Gastroesophageal sphincter (tissue), 3 donors: ENCODE measurements at regions not wholly inside any gene's neighbourhood (a gene's known extent, or its start where the extent isn't known, plus 50 kb on each side); places are given as distances from the start of the nearest gene placed in this dataset.

Experiments used
- EP300 ChIP-seq: sonication (generic); formaldehyde crosslinking; IDR thresholded peaks from one replicate; pipeline ENCODE4 v1.6.1; 2017; ENCODE audit warnings: antibody characterized with exemption, mild to moderate bottlenecking
- POLR2A ChIP-seq, 2 donors: fragments of 450-650 bp; IDR thresholded peaks; one replicate each; pipeline ENCODE4 v1.6.1; 2017; ENCODE audit warnings: antibody characterized with exemption in 2 of 2, mild to moderate bottlenecking in 2 of 2, moderate library complexity in 1 of 2
- TF ChIP-seq, protein P1 (sequence below), 4 experiments: fragments of 200-600 bp in 2 of 4; fragments of 450-650 bp in 2 of 4; sonication (generic) in 1 of 4; IDR thresholded peaks; one replicate each; pipeline ENCODE4 v1.5.1; 2017 to 2019; ENCODE audit warnings: antibody characterized with exemption in 4 of 4, mild to moderate bottlenecking in 2 of 4, moderate library complexity in 2 of 4

DNA sequence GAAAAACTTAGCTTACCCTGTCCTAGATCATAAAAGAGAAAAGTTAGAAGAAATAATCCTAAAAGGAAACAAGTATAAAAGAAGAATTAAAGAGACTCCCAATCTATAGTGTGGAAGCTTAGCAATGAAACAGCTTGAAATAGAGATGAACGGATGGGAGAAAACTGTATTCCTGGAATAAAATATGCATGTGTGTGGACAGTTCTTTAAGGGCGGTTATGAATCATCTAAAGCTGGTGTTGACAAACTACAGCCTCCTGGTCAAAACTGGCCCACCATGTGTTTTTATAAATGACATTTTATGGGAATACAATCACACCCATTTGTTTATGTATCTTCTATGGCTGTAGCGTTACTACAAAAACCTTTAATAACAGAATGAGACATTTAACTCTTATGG lies 69.4 kb downstream of the OR13H1 start:
- TF ChIP-seq, protein P1, sequence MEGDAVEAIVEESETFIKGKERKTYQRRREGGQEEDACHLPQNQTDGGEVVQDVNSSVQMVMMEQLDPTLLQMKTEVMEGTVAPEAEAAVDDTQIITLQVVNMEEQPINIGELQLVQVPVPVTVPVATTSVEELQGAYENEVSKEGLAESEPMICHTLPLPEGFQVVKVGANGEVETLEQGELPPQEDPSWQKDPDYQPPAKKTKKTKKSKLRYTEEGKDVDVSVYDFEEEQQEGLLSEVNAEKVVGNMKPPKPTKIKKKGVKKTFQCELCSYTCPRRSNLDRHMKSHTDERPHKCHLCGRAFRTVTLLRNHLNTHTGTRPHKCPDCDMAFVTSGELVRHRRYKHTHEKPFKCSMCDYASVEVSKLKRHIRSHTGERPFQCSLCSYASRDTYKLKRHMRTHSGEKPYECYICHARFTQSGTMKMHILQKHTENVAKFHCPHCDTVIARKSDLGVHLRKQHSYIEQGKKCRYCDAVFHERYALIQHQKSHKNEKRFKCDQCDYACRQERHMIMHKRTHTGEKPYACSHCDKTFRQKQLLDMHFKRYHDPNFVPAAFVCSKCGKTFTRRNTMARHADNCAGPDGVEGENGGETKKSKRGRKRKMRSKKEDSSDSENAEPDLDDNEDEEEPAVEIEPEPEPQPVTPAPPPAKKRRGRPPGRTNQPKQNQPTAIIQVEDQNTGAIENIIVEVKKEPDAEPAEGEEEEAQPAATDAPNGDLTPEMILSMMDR (IDR thresholded peaks at IDR 0.05), result no peak
- TF ChIP-seq POLR2A (IDR thresholded peaks at IDR 0.05), result no peak
- no peak for TF ChIP-seq EP300
